ENCODE measurements at regions not wholly inside any gene's neighbourhood (a gene's known extent, or its start where the extent isn't known, plus 50 kb on each side); places are given as distances from the start of the nearest gene placed in this dataset.

GRCh38 chr20:63122626-63123025 is 93.3 kb downstream of the YTHDF1 start:
- ChIA-PET POLR2A (no interaction called here), CTCF (no interaction called here)
- Histone ChIP-seq H3K9ac (ENCODE audit: low read length) (no peak overlapping the region), H4K20me1 (ENCODE audit: control insufficient read depth, insufficient read depth, low read length, poor library complexity, severe bottlenecking) (no peaks in the 10 kb centered on the region), H3K4me1 (ENCODE audit: control insufficient read depth in 2 of 2, insufficient read depth in 2 of 2, low read length in 2 of 2) (no peaks in the 10 kb centered on the region), H3K4me3 (ENCODE audit: control extremely low read depth in 1 of 5, extremely low read depth in 1 of 5, insufficient read depth in 1 of 5, low read depth in 2 of 5, low read length in 4 of 5) (no peak overlapping the region), H2AFZ (ENCODE audit: insufficient read depth, low read depth, low read length, poor library complexity, severe bottlenecking) (no peak overlapping the region), H3K9me3 (ENCODE audit: control extremely low read depth in 1 of 3, control insufficient read depth in 2 of 3, insufficient read depth in 1 of 3, low read length in 2 of 3) (peaks cover 0 to 6% (median 0%) of the 10 kb centered on the region in 3 donors), H3K27me3 (replicated peaks in 1 of 4; ENCODE audit: control extremely low read depth in 1 of 4, control insufficient read depth in 3 of 4, insufficient read depth in 4 of 4, low read length in 3 of 4) (no peaks in the 10 kb centered on the region), H3K36me3 (replicated peaks in 1 of 2; ENCODE audit: control extremely low read depth in 1 of 2, control insufficient read depth in 1 of 2, extremely low read depth in 1 of 2, insufficient read depth in 2 of 2, low read length in 1 of 2) (no peaks in the 10 kb centered on the region), H3K27ac (ENCODE audit: low read length in 2 of 2) (no peak overlapping the region), H3K4me2 (replicated peaks; ENCODE audit: low read depth, low read length, poor library complexity, severe bottlenecking) (no peak overlapping the region), H3K79me2 (ENCODE audit: control insufficient read depth, insufficient read depth, low read length) (no peaks in the 10 kb centered on the region)
- no peak for TF ChIP-seq EZH2 (IDR thresholded peaks at IDR 0.05; ENCODE audit: borderline replicate concordance, insufficient read depth, low read depth, low read length, poor library complexity, severe bottlenecking)
- TF ChIP-seq CTCF (IDR thresholded peaks at IDR 0.05): no peak
- H3K9me3 Mint-ChIP-seq (ENCODE audit: insufficient read depth): no peaks in the 10 kb centered on the region
- peaks cover 7% of the 10 kb centered on the region for H3K27me3 Mint-ChIP-seq
- ATAC-seq (ENCODE audit: low read depth): no peak
- H3K4me3 Mint-ChIP-seq: no peak overlapping the region
- no peak overlapping the region for H3K27ac Mint-ChIP-seq
- intact Hi-C loops (cut with micrococcal nuclease): no loop called here
- WGBS (ENCODE audit: insufficient coverage): 68% methylated on average over 5 of the region's 7 CpGs
- H3K4me1 Mint-ChIP-seq: no peaks in the 10 kb centered on the region
- DNase-seq: no peak

- no peak overlapping the region for H3K27ac Mint-ChIP-seq
- H3K27me3 Mint-ChIP-seq: peaks cover 7% of the 10 kb centered on the region
- H3K4me1 ChIP-seq (ENCODE audit: control insufficient read depth in 2 of 2, insufficient read depth in 2 of 2, low read length in 2 of 2): no peaks in the 10 kb centered on the region
- H3K9ac ChIP-seq (ENCODE audit: low read length): no peak overlapping the region
- H3K27me3 ChIP-seq (replicated peaks in 1 of 4; ENCODE audit: control extremely low read depth in 1 of 4, control insufficient read depth in 3 of 4, insufficient read depth in 4 of 4, low read length in 3 of 4): no peaks in the 10 kb centered on the region
- H3K79me2 ChIP-seq (ENCODE audit: control insufficient read depth, insufficient read depth, low read length): no peaks in the 10 kb centered on the region
- no peak overlapping the region for H3K4me3 ChIP-seq (ENCODE audit: control extremely low read depth in 1 of 5, extremely low read depth in 1 of 5, insufficient read depth in 1 of 5, low read depth in 2 of 5, low read length in 4 of 5)
- POLR2A ChIA-PET: no interaction called here
- intact Hi-C loops (cut with micrococcal nuclease): no loop called here
- no peak overlapping the region for H3K4me3 Mint-ChIP-seq
- DNase-seq: no peak
- no peaks in the 10 kb centered on the region for H4K20me1 ChIP-seq (ENCODE audit: control insufficient read depth, insufficient read depth, low read length, poor library complexity, severe bottlenecking)
- no peak for TF ChIP-seq EZH2 (IDR thresholded peaks at IDR 0.05; ENCODE audit: borderline replicate concordance, insufficient read depth, low read depth, low read length, poor library complexity, severe bottlenecking)
- TF ChIP-seq CTCF (IDR thresholded peaks at IDR 0.05): no peak
- no peak overlapping the region for H3K4me2 ChIP-seq (replicated peaks; ENCODE audit: low read depth, low read length, poor library complexity, severe bottlenecking)
- H2AFZ ChIP-seq (ENCODE audit: insufficient read depth, low read depth, low read length, poor library complexity, severe bottlenecking): no peak overlapping the region
- WGBS (ENCODE audit: insufficient coverage): 84% methylated on average over 23 of the region's 23 CpGs
- ATAC-seq (ENCODE audit: low read depth): no peak
- H3K4me1 Mint-ChIP-seq: no peaks in the 10 kb centered on the region
- CTCF ChIA-PET: no interaction called here
- no peaks in the 10 kb centered on the region for H3K36me3 ChIP-seq (replicated peaks in 1 of 2; ENCODE audit: control extremely low read depth in 1 of 2, control insufficient read depth in 1 of 2, extremely low read depth in 1 of 2, insufficient read depth in 2 of 2, low read length in 1 of 2)
- H3K9me3 Mint-ChIP-seq (ENCODE audit: insufficient read depth): no peaks in the 10 kb centered on the region
- H3K9me3 ChIP-seq (ENCODE audit: control extremely low read depth in 1 of 3, control insufficient read depth in 2 of 3, insufficient read depth in 1 of 3, low read length in 2 of 3): peaks cover 0 to 10% (median 0%) of the 10 kb centered on the region in 3 donors
- H3K27ac ChIP-seq (ENCODE audit: low read length in 2 of 2): no peak overlapping the region
Observed at GRCh38 chr20:63121749-63122405, 94.1 kb downstream of the YTHDF1 start.

Data from B cell (primary cell).